Omental fat pad (tissue), 3 donors: ENCODE measurements at regions not wholly inside any gene's neighbourhood (a gene's known extent, or its start where the extent isn't known, plus 50 kb on each side); places are given as distances from the start of the nearest gene placed in this dataset.

Source experiments
- ATAC-seq: fragments of 150-250 bp; one replicate; pipeline ENCODE4 v1.9.1; 2016; ENCODE audit warnings: mild to moderate bottlenecking, moderate library complexity; ENCODE audit not compliant: low FRiP score
- DNase-seq: peaks from one replicate; pipeline ENCODE4 v3.0.0-alpha.2; 2019; ENCODE audit warnings: low spot score
- CTCF ChIP-seq, 3 donors: fragments of 450-650 bp; IDR thresholded peaks; one replicate each; pipeline ENCODE4 v1.5.1; 2016 to 2017; ENCODE audit warnings: antibody characterized with exemption in 3 of 3, mild to moderate bottlenecking in 3 of 3, moderate library complexity in 2 of 3

GRCh38 chr2:864501-865106, 86.0 kb upstream of the SNTG2 start:
- no peak for TF ChIP-seq CTCF (IDR thresholded peaks at IDR 0.05)
- no peak for DNase-seq
- no peak for ATAC-seq

- DNase-seq (no peak), ATAC-seq (no peak)
- no peak for TF ChIP-seq CTCF (IDR thresholded peaks at IDR 0.05)
Measured at GRCh38 chr2:863732-864450, 86.8 kb upstream of the SNTG2 start.

GRCh38 chr2:862731-863466, 87.8 kb upstream of the SNTG2 start:
- DNase-seq (no peak), ATAC-seq (no peak)
- TF ChIP-seq CTCF (IDR thresholded peaks at IDR 0.05), result no peak

- ATAC-seq (no peak), DNase-seq (no peak)
- TF ChIP-seq CTCF (IDR thresholded peaks at IDR 0.05), result no peak
Measured at GRCh38 chr2:862355-862687, 88.3 kb upstream of the SNTG2 start.

GRCh38 chr2:861655-862354, 88.8 kb upstream of the SNTG2 start:
- ATAC-seq, result no peak
- TF ChIP-seq CTCF (IDR thresholded peaks at IDR 0.05), result no peak
- DNase-seq, result no peak

- no peak for TF ChIP-seq CTCF (IDR thresholded peaks at IDR 0.05)
- ATAC-seq (no peak), DNase-seq (no peak)
Measured at GRCh38 chr2:860259-860855, 90.3 kb upstream of the SNTG2 start.
